ENCODE measurements at regions not wholly inside any gene's neighbourhood (a gene's known extent, or its start where the extent isn't known, plus 50 kb on each side); places are given as distances from the start of the nearest gene placed in this dataset.

GRCh38 chr9:80401243-80401642, 829.5 kb downstream of the TLE4 start:
- TF ChIP-seq POLR2AphosphoS5 (IDR thresholded peaks at IDR 0.05) (no peak), POLR2A (IDR thresholded peaks at IDR 0.05) (no peak), CTCF (IDR thresholded peaks at IDR 0.05) (no peak), EP300 (IDR thresholded peaks at IDR 0.05) (no peak)

All from sigmoid colon (tissue), 4 donors.